GM19351 (cell line): ENCODE measurements at regions not wholly inside any gene's neighbourhood (a gene's known extent, or its start where the extent isn't known, plus 50 kb on each side); places are given as distances from the start of the nearest gene placed in this dataset.
"Not testable (repeated sequence)": the region's sequence is repeated elsewhere in the genome, so short reads cannot be mapped to it uniquely, and the experiment has no call there.

ENCODE experiments used
- ATAC-seq: cut with Tn5 transposase; IDR thresholded peaks from one replicate; pipeline ENCODE4 v1.9.1; 2021; ENCODE audit warnings: mild to moderate bottlenecking, moderate library complexity; ENCODE audit not compliant: unreplicated experiment

DNA sequence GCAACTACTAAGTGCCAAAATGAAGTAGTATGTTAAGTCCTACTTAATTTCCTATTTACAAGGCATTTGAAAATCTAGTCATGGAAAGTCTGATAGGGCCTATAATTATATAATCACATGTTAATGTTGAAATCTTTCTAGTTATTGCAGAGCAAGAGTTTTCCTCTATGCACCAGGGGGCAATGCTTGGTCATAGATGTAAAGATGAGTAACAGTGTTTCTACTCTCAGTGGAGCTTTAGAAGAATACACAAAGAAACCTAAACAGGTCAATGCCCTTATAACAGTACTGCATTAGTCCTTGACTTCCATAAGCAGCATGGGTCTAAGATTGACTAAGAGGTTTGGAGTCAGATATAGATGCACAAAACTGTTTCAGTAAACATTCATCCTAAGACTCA is 218.7 kb downstream of the KCTD12 start:
- ATAC-seq = peak; percentile 71

DNA sequence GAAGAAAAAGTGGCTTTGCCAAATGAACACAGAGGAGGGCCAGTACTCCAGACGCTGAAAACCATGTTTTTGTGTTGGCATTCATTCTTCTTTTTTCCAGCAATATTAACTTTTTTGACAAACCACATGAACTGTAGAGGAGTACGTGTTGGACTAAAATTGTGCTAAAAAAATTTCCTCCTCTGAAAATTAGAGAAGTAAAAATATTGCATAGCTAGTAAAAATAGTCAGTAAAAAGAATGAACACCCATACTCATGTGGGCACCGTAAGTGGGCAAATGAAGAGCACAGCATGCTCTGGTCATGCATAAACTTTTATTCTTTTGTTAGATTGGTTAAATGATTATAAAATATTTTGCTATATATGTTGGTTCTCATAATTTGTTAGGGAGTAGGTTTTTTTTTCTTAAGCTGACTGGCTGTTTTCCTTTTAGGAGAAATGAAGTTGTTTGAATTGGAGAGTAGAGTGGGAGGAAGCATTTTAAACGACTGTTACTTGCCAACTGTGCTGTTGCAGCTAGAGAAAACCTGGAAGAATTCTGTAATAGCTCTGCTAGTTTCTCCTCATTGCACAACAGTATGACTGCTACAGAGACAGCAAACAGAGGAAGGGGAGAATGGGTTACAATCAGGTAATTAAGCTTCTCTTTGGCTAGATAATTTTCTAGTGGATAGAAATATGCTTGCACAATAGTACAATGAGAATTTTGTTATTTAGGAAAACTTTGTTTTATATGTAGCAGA is 222.4 kb downstream of the KCTD12 start:
- ATAC-seq = no peak

DNA sequence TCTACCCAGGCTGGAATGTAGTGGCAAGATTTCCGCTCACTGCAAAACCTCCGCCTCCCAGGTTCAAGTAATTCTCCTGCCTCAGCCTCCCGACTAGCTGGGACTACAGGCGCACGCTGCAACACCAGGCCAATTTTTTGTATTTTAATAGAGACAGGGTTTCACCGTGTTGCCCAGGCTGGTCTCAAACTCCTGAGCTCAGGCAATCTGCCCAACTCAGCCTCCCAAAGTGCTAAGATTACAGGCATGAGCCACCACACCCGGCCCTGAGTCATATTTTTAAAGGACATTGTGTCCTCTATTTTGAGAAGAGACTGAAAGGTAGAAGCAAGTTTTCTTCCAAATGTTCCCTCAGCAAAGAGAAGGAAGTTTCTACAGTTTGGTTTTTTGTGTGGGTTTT is 227.1 kb downstream of the KCTD12 start:
- not testable (repeated sequence) for ATAC-seq

DNA sequence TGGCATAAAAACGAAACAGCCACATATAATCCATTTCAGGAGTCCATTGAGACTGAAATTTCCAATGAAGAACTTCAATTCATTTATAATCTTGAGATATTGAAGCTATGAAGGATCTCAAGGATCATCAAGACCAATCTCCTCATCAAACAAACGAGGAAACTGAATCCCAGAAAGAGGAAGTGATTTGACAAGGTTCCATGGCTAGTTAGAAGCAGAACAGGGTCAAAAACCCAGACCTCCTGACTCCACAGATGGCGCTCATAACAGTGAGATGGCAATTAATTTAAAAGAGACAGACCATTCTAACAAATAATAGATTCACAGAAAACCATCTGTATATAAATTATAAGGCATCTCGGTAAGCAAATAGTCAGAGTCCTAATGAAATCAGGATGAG is 229.7 kb downstream of the KCTD12 start:
- ATAC-seq = peak; percentile 41

DNA sequence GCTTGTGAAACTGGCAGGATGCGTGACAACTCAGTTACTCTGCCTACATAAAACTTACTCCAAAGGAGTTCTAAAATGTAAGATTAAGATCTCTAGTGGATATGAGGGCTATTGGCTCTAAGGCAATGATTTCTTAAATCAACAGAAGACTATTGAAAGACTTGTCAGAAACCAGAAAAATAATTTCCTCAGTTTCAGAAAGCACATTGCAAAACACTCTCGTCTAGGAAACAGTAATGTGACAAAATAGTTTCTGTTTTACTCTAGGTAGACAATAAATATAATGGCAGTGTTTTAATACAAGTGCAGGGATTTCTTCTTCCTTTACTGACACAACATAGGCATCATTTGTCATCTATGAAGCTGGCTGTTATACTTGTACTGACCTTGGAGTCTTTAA is 230.1 kb downstream of the KCTD12 start:
- peak; percentile 85 for ATAC-seq

DNA sequence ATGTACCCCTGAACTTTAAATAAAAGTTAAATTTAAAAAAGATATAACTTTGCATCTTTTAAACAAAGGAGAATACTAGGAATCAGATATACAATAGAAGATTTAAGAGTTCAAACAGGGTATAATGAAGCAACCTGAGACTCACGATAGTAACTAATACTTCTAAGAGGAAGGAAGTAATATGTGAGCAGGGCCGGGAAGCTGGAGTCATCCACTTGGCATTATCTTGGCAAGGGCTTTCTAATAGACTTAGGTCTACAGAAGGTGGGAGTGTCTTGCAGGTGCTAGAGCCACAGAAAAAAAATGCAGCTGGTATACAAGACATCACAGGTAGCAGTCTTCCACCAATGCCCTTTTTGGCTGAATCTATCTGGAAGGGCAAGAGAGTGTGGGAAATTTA is 231.9 kb downstream of the KCTD12 start:
- ATAC-seq = no peak

DNA sequence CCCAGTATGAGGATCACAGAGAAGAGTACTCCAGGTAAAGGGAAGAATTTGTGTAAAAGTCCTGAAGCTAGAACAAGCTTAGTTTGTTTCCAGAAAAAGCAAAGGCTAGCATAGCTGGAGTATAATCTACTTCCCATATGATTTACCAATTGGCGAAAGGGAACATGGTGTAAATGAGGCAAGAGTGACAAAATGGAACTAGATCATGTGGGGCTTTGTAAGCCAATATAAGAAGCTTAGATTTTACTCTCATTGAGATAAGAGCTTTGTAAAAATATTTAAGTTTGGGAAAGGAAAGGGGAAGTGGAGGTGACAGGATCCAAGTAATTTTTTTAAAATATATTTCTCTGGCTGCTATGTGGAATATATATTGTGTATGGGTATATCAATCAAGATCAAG is 234.9 kb downstream of the KCTD12 start:
- ATAC-seq = no peak

DNA sequence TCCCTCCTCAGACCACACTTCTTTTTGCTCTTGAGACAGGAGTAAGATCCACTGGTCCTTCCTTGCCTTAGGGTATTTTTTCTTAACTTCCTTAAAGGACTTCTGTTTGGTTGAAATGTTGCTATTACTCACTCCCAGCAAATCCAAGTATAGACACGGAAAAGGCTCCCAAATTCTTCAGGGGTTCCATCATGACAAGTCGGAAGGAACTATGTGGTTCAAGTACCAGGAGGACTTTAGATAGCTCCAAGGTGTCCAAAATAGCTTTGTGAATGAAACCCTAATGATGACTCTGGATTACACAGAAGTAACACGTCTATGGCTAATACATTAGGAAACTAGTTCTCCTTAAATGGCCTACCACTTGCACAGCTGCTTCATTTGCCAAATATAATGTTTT is 238.7 kb downstream of the KCTD12 start:
- ATAC-seq = no peak

DNA sequence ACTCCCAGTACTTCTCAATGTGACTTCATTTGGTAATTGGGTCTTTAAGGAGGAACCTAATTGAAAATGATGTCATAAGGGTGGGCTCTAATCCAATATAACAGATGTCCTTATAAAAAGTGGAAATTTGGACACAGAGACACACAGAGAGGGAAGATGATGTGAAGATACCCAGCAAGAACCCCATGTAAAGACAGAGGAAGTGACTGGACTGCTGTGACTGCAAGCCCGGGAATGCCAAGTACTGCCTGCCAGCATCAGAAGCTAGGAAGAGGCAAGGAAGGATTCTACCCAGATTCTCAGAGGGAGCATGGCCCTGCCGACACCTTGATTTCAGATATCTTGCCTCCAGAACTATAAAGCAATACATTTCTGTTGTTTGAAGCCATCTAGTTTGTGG is 239.3 kb downstream of the KCTD12 start:
- ATAC-seq = no peak

DNA sequence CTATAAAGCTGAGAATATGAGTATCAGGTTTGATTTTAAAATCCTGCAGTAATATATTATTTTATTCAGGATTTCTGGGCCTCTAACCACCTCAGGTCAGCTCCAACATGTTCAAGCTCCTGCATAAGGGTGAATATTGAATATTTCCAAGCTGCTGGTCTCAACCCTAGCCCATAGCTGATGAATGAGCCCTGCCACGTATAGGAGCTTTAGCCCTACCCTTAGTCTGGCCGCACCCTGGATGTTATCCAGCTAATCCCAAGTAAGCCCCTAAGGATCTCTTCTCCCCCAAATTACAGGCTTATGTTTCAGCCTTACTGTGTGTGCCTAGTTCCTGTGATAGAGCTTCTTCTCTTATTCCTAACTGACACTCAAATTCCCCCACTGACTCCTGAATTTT is 240.6 kb downstream of the KCTD12 start:
- ATAC-seq = no peak

DNA sequence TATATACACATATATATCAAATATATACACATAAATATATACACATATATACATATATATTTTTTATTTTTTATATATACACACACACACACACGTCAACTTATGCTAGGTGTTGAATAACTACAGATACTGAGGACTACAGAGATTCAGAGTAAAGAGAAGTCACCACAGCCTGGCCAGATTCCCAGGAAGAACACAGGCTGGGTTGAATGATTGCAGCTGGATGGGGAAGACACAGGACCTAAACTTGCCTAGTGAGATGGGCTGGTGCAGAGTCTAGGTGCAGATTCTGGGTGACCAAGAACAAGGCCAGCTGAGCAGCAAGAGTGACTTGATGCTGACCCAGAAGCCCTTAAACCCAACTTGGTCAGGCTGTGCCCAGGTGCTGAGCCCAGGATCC is 241.3 kb downstream of the KCTD12 start:
- ATAC-seq = no peak

DNA sequence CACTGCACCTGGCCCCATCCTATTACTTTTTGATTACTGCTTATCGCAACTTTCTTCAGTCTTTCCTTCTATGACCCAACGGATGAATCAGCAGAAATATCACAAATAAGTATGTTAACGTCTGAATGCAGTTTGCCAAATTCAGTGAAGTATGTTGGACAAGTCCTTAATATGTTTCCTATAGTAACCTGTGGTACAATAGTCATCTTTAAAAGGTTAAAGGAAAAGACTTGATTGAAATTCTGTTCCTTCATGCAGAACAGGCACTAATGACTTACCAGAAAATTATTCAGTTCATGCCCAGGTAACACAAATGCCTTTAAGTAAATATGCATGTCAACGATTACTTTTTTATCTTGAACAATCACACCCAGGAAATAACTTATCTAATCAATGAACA is 242.6 kb downstream of the KCTD12 start:
- no peak for ATAC-seq

DNA sequence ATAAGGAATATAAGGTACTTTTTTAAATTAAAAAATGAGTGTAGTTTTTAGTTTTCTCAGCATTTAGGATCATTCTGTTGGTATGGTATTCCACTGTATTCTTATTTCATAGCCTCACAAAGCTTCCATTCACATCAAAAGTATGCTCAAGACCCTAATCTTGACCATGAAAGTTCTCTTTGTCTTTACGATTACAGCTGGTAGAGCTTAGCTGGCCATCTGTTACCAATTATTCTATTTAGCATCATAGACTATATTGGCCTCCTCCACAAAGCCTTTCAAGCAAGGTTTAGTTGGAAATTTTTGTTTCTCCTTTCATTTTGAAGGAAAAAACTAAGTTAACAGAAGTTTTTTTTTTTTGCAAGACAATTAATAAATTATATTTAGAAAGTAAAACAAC is 245.1 kb downstream of the KCTD12 start:
- no peak for ATAC-seq

DNA sequence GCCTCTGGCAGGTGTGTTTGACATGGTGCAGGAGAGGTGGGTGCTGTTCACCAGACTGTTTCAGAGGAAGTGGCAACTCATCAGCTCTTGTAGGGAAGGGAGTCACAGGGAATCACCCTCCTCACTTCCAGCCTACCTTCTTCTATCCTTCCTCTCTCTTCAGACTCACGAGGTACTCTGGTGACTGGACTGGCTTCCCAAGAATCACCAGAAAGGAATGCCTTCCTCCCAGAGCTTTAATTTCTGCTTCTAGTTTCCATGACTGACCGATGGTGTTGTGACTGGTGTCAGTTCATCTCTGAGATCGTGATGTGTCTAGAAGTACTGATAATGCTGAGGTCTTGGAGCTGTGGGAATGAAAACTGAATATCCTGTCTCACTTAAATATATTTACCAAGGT is 247.3 kb downstream of the KCTD12 start:
- no peak for ATAC-seq

DNA sequence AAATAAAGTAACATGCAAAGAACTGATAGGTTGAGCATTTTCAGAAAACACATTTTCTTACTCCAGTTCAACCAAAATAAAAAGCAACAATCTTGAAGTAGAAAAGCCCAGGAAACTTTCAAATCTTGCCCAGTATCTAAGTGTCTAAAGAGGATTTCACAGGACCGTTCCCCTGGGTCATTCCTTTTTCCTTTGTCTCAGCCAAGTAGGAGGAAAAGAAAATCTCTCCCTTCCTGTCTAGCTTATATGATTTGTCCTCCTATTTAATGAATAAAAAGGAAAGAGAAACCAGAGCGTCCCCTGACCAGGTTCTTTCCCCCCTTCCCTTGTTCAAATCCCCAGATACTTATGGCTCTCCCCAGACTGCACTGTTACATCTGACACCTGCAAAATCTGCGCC is 248.0 kb downstream of the KCTD12 start:
- no peak for ATAC-seq

DNA sequence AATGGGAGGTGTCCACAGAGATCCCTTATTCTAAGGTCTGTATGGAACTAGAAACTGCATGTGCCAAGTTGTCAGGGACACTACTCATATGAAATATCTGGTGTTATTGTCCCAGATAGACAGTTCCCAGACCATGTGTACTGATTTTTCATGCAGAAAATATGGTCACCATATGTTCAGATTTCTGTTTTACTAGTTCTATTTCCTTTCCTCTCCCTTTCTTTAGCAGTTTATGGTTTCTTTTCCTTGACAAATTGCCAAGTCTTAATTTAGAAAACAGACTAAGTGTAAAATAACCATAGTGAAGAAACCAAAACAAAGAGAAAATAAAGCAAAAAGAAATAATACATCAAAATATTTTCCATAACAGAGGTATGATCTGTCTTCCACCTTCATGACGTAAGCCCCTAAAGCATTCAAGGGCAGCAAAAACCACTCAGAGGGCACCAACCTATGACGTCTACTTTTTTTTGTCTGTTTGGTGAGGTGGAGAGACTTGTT is 248.5 kb downstream of the KCTD12 start:
- ATAC-seq = no peak

DNA sequence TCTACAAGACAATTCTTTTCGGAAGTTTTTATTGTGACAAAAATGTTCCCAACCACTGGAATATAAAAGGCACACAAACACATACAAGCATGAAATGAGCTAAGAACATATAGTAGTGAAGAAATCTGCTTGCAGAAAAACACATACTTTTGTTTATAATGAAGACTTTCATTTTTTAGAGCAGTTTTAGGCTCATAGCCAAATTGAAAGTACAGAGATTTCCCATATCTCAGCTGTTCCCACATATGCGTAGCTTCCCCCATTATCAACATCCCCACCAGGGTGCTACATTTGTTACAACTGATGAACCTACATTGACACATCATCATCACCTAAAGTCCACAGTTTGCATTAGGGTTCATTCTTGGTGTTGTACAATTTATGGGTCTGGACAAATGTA is 249.4 kb downstream of the KCTD12 start:
- ATAC-seq = no peak

DNA sequence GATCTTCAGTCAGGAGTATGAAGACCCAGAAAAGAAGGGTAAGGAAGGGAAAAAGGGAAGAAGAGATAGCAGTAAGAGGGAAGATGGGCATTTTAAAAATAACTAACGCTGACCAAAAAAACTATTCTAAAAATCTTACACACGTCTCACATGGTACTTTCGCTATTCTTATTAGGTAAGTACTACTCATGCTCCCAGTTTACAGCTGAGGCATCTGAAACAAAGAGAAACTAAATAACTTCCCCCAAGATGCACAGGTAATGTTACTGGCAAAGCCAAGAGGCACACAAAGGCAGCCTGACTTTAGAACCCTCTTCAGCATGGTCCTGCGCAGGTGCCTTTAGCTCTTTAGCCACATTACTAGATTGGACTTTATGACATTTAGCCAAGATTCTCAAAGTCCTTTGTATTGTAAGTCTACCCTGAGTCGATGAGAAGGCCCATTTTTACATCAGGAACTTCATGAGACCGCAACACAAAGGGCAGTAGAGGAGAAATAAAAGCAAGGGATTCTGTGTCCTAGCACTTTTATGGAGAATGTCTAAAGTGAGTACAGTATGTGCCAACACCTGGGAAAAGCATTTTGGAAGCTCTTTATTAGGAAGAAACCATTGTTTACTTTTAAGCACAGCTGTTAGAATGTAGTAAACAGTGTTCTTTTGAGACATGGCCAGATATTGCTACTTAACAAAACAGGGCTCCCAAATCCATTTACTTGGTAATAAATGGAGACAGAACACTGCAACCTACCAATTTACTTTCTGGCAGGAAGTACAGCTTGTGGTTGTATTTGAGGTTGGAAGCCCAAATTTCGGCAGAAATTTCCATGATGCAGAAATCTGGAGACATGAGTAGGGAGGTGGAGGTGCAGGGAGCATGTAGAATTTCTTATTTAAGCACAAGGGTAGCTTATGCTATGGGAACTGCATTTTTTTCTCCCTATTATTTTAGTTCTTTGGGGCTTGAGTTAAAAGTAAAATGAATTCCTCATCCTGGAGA is 250.7 kb downstream of the KCTD12 start:
- peak; percentile 68 for ATAC-seq

DNA sequence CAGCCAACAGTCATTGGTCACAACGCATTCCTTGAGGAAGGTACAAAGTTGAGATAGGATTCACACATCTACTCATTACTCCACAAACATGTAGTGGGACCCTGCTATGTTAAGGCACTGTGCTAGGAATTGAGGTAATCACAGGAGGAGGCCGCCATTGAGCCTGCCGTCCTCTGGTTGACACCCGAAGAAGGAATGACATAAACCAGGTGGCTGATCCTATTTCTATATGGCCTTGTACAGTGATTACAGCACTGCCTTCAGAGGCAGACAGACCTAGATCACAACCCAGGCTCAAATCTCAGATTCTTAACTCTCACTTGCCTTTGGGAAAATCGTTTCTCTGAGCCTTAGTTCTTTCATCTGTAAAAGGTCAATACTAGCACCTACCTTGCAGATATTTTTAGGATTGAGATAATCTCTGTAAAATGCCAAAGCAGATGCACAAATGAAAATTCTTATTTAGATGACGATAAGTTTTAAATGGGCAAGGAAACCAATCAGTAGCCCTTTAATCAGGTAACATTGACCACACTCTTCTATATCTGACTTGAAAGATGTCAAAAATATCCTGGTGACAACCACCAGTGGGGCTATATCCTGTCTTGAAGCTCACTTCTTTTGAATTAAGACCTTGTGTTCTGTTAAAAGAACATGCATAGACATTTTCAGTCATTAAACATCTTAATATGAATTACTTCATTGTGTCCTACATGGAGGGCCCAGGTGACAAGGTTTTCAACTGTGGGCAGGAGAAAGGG is 251.6 kb downstream of the KCTD12 start:
- ATAC-seq = peak; percentile 56

DNA sequence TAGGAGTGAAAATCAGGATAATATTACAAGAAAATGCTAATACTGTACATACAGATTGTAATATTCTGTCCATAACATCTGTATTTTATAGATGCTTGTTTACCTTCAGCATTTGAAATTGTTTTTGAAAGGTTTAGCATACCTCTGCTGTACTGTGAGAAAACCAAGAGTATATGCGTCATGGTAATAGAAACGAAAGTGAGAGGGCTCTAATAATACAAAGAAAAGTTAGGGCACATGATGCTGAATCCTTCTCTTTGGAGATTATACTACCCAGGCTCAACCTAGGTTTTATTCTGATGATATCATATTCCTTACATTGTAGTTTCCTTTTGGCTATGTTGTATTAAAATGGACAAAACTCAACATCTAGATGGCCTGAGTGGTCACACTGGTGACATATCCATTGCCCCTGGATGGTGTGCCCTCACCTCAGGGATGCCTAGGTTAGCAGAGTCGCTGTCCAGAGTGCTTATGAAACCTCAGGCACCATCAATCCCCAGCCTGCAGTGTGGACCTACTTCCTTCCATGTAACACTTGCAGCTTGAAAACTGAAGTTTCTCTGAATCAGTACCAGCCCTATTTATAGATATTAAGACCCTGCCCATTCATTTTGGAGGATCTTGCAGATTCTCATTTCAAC is 253.7 kb downstream of the KCTD12 start:
- ATAC-seq = no peak
